ENCODE measurements at regions not wholly inside any gene's neighbourhood (a gene's known extent, or its start where the extent isn't known, plus 50 kb on each side); places are given as distances from the start of the nearest gene placed in this dataset.

DNA sequence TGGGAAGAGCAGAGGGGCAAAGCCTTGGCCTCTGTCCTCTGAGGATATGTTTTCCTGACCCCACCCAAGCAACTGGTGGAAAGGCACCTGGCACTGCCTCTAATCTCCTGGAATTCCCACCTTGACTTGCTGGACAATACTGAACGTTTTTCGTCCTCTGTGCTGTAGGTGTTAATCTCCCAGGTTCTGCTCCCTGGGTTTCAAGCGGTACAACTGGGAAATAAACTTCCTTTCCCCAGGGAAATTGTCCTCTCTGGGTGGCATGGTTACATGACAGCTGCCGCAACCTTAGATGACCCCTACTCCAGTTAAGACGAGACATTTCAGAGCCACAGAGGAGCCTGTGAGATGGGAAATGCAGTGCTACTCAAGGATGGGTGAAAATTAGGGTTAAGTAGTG lies 57.3 kb upstream of the BCAR3 start:
- TF ChIP-seq EZH2 (IDR thresholded peaks at IDR 0.05; ENCODE audit: low read length): no peak
- TF ChIP-seq, protein P1, sequence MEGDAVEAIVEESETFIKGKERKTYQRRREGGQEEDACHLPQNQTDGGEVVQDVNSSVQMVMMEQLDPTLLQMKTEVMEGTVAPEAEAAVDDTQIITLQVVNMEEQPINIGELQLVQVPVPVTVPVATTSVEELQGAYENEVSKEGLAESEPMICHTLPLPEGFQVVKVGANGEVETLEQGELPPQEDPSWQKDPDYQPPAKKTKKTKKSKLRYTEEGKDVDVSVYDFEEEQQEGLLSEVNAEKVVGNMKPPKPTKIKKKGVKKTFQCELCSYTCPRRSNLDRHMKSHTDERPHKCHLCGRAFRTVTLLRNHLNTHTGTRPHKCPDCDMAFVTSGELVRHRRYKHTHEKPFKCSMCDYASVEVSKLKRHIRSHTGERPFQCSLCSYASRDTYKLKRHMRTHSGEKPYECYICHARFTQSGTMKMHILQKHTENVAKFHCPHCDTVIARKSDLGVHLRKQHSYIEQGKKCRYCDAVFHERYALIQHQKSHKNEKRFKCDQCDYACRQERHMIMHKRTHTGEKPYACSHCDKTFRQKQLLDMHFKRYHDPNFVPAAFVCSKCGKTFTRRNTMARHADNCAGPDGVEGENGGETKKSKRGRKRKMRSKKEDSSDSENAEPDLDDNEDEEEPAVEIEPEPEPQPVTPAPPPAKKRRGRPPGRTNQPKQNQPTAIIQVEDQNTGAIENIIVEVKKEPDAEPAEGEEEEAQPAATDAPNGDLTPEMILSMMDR (optimal IDR thresholded peaks at IDR 0.05 in 1 of 3, IDR thresholded peaks at IDR 0.05 in 1 of 3, conservative IDR thresholded peaks at IDR 0.05 in 1 of 3; ENCODE audit: extremely low read depth in 1 of 3, insufficient read depth in 2 of 3, low read length in 3 of 3): no peak
